Bronchial epithelial cell (primary cell): ENCODE measurements at regions not wholly inside any gene's neighbourhood (a gene's known extent, or its start where the extent isn't known, plus 50 kb on each side); places are given as distances from the start of the nearest gene placed in this dataset.

ENCODE experiments used
- DNase-seq: peaks from one replicate; pipeline ENCODE4 v3.0.0-alpha.2; 2010; ENCODE audit warnings: low read depth
- FAIRE-seq: peaks from 2 replicates; lab custom pipeline; 2011; peaks lifted over from hg19 to GRCh38; lab: Jason Lieb, UNC
- H3K27me3 ChIP-seq: 2 replicates; pipeline ENCODE4 v1.5.1; 2011; ENCODE audit warnings: low read length; ENCODE audit not compliant: control insufficient read depth, insufficient read depth
- H3K36me3 ChIP-seq: 2 replicates; pipeline ENCODE4 v1.5.1; 2011; ENCODE audit warnings: low read length; ENCODE audit not compliant: control insufficient read depth, insufficient read depth
- H3K4me3 ChIP-seq: 2 replicates; pipeline ENCODE4 v1.5.1; 2011; ENCODE audit warnings: mild to moderate bottlenecking, low read depth, low read length, control low read depth
- TF ChIP-seq, protein P1 (sequence below): IDR thresholded peaks from 2 replicates; pipeline ENCODE4 v1.5.1; 2011; ENCODE audit warnings: mild to moderate bottlenecking, moderate library complexity, low read length, control low read depth, inconsistent platforms; ENCODE audit not compliant: insufficient read depth, severe bottlenecking

DNA sequence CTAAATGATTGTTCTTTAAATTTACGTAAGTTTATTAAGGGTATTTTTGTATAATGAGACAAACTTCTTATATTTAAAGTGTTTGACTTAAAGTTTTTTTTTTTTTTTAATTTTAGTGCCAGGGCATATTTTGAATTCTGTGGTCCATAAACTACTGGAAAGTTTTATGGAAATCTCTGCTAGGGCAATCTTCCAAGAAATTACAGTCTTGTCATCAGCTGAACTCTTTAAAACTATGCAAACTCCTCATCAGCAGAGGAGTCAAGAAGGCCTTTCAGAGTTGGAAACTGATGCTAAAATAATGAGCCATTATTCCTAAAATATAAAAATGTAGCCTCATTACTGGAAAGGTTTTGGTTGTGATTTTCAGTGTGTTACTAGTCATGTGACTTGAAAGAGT is 1201.9 kb downstream of the BRINP3 start:
- DNase-seq (no peak), FAIRE-seq (no peak)
- H3K27me3 ChIP-seq: no peaks in the 10 kb centered on the region

DNA sequence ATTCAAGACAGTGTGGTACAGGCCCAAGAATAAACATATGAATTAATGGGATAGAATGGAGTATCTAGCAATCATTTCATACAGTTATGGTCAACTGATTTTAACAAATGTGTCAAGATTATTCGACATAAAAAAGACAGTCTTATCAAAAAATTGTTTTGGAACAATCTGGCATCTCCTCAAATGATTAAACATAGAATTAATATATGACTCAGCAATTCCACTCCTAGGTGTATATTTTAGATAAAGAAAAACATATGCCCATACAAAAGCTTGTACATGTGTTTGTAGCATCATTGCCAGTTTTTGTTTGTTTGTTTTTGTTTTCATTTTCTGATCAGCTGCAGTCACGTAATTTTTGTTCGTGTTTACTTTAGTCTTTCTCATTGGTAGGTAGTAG is 1188.3 kb downstream of the BRINP3 start:
- Histone ChIP-seq H3K27me3 (no peaks in the 10 kb centered on the region), H3K36me3 (no peaks in the 10 kb centered on the region), H3K4me3 (no peak overlapping the region)
- DNase-seq: no peak
- TF ChIP-seq, protein P1, sequence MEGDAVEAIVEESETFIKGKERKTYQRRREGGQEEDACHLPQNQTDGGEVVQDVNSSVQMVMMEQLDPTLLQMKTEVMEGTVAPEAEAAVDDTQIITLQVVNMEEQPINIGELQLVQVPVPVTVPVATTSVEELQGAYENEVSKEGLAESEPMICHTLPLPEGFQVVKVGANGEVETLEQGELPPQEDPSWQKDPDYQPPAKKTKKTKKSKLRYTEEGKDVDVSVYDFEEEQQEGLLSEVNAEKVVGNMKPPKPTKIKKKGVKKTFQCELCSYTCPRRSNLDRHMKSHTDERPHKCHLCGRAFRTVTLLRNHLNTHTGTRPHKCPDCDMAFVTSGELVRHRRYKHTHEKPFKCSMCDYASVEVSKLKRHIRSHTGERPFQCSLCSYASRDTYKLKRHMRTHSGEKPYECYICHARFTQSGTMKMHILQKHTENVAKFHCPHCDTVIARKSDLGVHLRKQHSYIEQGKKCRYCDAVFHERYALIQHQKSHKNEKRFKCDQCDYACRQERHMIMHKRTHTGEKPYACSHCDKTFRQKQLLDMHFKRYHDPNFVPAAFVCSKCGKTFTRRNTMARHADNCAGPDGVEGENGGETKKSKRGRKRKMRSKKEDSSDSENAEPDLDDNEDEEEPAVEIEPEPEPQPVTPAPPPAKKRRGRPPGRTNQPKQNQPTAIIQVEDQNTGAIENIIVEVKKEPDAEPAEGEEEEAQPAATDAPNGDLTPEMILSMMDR: no peak
- no peak for FAIRE-seq

More for the DNA sequence above, 1201.9 kb downstream of the BRINP3 start:
- TF ChIP-seq, protein P1: no peak
- H3K36me3 ChIP-seq: no peaks in the 10 kb centered on the region
- H3K4me3 ChIP-seq: no peak overlapping the region

DNA sequence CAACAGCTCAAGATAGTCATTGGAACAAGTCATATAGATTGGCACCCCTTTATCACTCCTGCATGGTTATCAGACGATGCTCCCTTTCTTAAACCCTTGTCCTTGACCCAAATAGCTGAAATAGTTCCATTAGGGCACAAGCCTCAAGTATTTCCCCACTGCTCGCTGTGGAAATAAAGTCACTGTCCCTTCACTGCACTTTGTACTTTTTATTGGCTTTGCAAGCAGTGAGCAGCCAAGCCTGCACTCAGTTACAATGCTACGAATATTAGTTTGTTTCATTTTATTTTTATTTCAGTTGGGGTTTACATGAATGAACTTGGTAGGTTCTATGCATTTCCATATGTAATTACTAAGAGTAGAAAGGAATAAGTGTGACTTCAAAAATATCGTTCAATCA is 1176.4 kb downstream of the BRINP3 start:
- no peaks in the 10 kb centered on the region for H3K27me3 ChIP-seq
- no peak for DNase-seq
- no peaks in the 10 kb centered on the region for H3K36me3 ChIP-seq
- H3K4me3 ChIP-seq: no peak overlapping the region
- FAIRE-seq: no peak
- TF ChIP-seq, protein P1: no peak

DNA sequence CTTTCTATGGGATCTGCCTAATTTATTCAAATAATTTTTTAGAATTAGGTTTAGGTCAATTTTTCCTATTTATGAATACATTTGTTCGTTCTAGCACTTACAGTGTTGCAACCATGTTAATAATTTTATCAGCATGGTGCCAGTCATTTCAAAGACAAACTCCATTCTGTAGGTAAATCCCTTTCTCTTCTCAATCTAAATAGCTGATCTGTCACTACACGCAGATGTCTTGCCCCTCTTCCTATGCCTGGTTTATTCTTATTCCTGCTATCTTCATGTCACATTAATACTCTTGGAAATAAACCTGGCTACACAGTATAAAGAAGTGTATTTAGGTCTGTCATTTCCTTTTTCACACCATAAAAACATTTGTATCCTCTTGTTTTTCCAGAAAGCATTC is 1172.4 kb downstream of the BRINP3 start:
- TF ChIP-seq, protein P1: no peak
- FAIRE-seq: no peak
- DNase-seq: no peak
- Histone ChIP-seq H3K27me3 (no peaks in the 10 kb centered on the region), H3K4me3 (no peak overlapping the region), H3K36me3 (no peaks in the 10 kb centered on the region)

DNA sequence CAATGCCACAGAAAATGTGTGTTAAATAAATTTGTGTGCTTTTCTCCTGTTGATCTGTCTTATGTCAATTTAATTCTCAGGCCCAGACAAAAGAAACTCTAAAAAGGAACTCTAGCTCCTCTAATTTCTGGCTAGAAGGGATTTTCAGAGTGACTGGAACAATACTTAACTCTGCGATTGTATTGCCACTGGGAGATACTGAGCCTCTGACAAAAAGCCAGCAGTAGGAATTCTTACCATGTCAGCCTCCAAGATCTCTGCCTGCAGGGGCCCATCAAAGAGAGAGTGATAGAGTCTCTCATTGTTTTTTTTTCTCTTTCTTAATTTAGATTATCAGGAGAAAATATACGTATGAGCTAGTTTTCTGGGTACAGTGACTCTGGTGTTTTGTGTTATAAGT is 1165.7 kb downstream of the BRINP3 start:
- no peak for FAIRE-seq
- TF ChIP-seq, protein P1: no peak

DNA sequence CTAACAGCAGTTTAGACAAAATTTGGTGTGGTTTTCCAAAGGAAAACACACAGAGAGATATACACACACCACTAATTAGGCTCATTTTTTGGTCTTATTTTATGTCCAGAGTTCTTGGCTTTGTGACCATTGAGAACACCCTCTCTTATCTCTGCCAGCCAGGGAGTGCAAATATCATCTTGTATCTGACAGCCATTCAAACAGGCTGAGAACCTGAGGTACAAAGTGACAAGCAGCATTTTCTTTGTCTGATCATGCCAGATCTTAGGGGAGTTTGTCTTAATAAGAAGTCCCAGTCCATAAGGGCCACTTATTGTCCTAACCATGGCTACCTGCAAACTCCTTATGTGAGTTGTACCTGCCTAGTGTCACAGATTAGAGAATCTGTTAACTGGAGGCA is 1165.2 kb downstream of the BRINP3 start:
- FAIRE-seq: no peak
- Histone ChIP-seq H3K36me3 (no peaks in the 10 kb centered on the region), H3K27me3 (no peaks in the 10 kb centered on the region), H3K4me3 (no peak overlapping the region)
- DNase-seq: no peak
- TF ChIP-seq, protein P1: no peak

More for the DNA sequence above, 1165.7 kb downstream of the BRINP3 start:
- no peak overlapping the region for H3K4me3 ChIP-seq
- no peaks in the 10 kb centered on the region for H3K27me3 ChIP-seq
- H3K36me3 ChIP-seq: no peaks in the 10 kb centered on the region
- DNase-seq: no peak
